Activated naive CD4-positive, alpha-beta T cell treated with anti-CD3 and anti-CD28 coated beads, Interleukin-2, amount 10 ng/mL, durations not matched to agents 7 days and 5 days (primary cell): ENCODE measurements at regions not wholly inside any gene's neighbourhood (a gene's known extent, or its start where the extent isn't known, plus 50 kb on each side); places are given as distances from the start of the nearest gene placed in this dataset.

Experiments
- CTCF ChIA-PET: fragments of 350-600 bp; sonication (Branson Sonifier 250); formaldehyde crosslinking; loops from one replicate; lab custom pipeline; 2021; ENCODE audit warnings: antibody characterized with exemption; lab: Charles Lee
- DNase-seq: peaks from one replicate; pipeline ENCODE4 v3.0.0-alpha.2; 2020
- H3K27ac Mint-ChIP-seq: one replicate; pipeline ENCODE4 v1.8.0; 2021; ENCODE audit warnings: mild to moderate bottlenecking, moderate library complexity, mixed read lengths
- H3K27me3 Mint-ChIP-seq: one replicate; pipeline ENCODE4 v1.8.0; 2021; ENCODE audit warnings: mild to moderate bottlenecking, mixed read lengths
- H3K36me3 Mint-ChIP-seq: one replicate; pipeline ENCODE4 v1.8.0; 2021; ENCODE audit warnings: mixed read lengths
- H3K4me1 Mint-ChIP-seq: one replicate; pipeline ENCODE4 v1.8.0; 2021; ENCODE audit warnings: mixed read lengths
- H3K4me3 Mint-ChIP-seq: one replicate; pipeline ENCODE4 v1.8.0; 2021; ENCODE audit warnings: mild to moderate bottlenecking, moderate library complexity, mixed read lengths
- H3K9me3 Mint-ChIP-seq: one replicate; pipeline ENCODE4 v1.8.0; 2021; ENCODE audit warnings: mixed read lengths

GRCh38 chr6:92538275-92538674 lies 881.1 kb downstream of the EPHA7 start:
- H3K27ac Mint-ChIP-seq, result no peak overlapping the region
- peaks cover 5% of the 10 kb centered on the region for H3K9me3 Mint-ChIP-seq
- no peak overlapping the region for H3K4me3 Mint-ChIP-seq
- H3K27me3 Mint-ChIP-seq, result no peaks in the 10 kb centered on the region
- no peak for DNase-seq
- CTCF ChIA-PET, result no interaction called here
- no peaks in the 10 kb centered on the region for H3K4me1 Mint-ChIP-seq
- no peaks in the 10 kb centered on the region for H3K36me3 Mint-ChIP-seq

GRCh38 chr6:92534109-92534508 lies 885.2 kb downstream of the EPHA7 start:
- CTCF ChIA-PET, result no interaction called here
- H3K9me3 Mint-ChIP-seq, result peaks cover 4% of the 10 kb centered on the region
- H3K4me3 Mint-ChIP-seq, result no peak overlapping the region

GRCh38 chr6:92522589-92522988 lies 896.8 kb downstream of the EPHA7 start:
- no peak for DNase-seq
- Mint-ChIP-seq H3K4me1 (no peaks in the 10 kb centered on the region), H3K27me3 (no peaks in the 10 kb centered on the region), H3K9me3 (peaks cover 11% of the 10 kb centered on the region), H3K36me3 (no peaks in the 10 kb centered on the region), H3K4me3 (no peak overlapping the region), H3K27ac (no peak overlapping the region)
- CTCF ChIA-PET, result interaction anchor here (0.5 kb wide), 1 partner anchor 125 kb away, joined by 3 read pairs; no protein-coding TSS in a partner anchor

More at GRCh38 chr6:92534109-92534508, 885.2 kb downstream of the EPHA7 start:
- Mint-ChIP-seq H3K36me3 (no peaks in the 10 kb centered on the region), H3K4me1 (no peaks in the 10 kb centered on the region), H3K27ac (no peak overlapping the region), H3K27me3 (no peaks in the 10 kb centered on the region)
- DNase-seq, result no peak

GRCh38 chr6:92521553-92521952 lies 897.8 kb downstream of the EPHA7 start:
- no peaks in the 10 kb centered on the region for H3K27me3 Mint-ChIP-seq
- H3K36me3 Mint-ChIP-seq, result no peaks in the 10 kb centered on the region
- H3K4me1 Mint-ChIP-seq, result no peaks in the 10 kb centered on the region
- no peak for DNase-seq
- no peak overlapping the region for H3K4me3 Mint-ChIP-seq
- CTCF ChIA-PET, result no interaction called here
- peaks cover 6% of the 10 kb centered on the region for H3K9me3 Mint-ChIP-seq
- no peak overlapping the region for H3K27ac Mint-ChIP-seq

GRCh38 chr6:92510137-92510536 lies 909.2 kb downstream of the EPHA7 start:
- DNase-seq, result no peak
- CTCF ChIA-PET, result no interaction called here
- no peak overlapping the region for H3K4me3 Mint-ChIP-seq
- peaks cover 20% of the 10 kb centered on the region for H3K9me3 Mint-ChIP-seq
- no peaks in the 10 kb centered on the region for H3K4me1 Mint-ChIP-seq
- no peak overlapping the region for H3K27ac Mint-ChIP-seq
- no peaks in the 10 kb centered on the region for H3K36me3 Mint-ChIP-seq
- H3K27me3 Mint-ChIP-seq, result no peaks in the 10 kb centered on the region

GRCh38 chr6:92507552-92507951 lies 911.8 kb downstream of the EPHA7 start:
- Mint-ChIP-seq H3K4me1 (no peaks in the 10 kb centered on the region), H3K27ac (no peak overlapping the region), H3K27me3 (no peaks in the 10 kb centered on the region), H3K36me3 (no peaks in the 10 kb centered on the region), H3K9me3 (peaks cover 18% of the 10 kb centered on the region), H3K4me3 (no peak overlapping the region)
- CTCF ChIA-PET, result no interaction called here
- DNase-seq, result no peak

GRCh38 chr6:92504509-92504908 lies 914.9 kb downstream of the EPHA7 start:
- H3K36me3 Mint-ChIP-seq, result no peaks in the 10 kb centered on the region
- H3K9me3 Mint-ChIP-seq, result peaks cover 3% of the 10 kb centered on the region
- H3K27me3 Mint-ChIP-seq, result no peaks in the 10 kb centered on the region
- DNase-seq, result no peak
- no peak overlapping the region for H3K4me3 Mint-ChIP-seq
- no peak overlapping the region for H3K27ac Mint-ChIP-seq
- CTCF ChIA-PET, result interaction anchor here (0.5 kb wide), 1 partner anchor 30 kb away, joined by 3 read pairs; no protein-coding TSS in a partner anchor
- H3K4me1 Mint-ChIP-seq, result no peaks in the 10 kb centered on the region

GRCh38 chr6:92497281-92497680 lies 922.1 kb downstream of the EPHA7 start:
- H3K4me3 Mint-ChIP-seq, result no peak overlapping the region
- no peaks in the 10 kb centered on the region for H3K36me3 Mint-ChIP-seq
- H3K9me3 Mint-ChIP-seq, result no peaks in the 10 kb centered on the region
- no peaks in the 10 kb centered on the region for H3K4me1 Mint-ChIP-seq
- no peak overlapping the region for H3K27ac Mint-ChIP-seq
- DNase-seq, result no peak
- H3K27me3 Mint-ChIP-seq, result no peaks in the 10 kb centered on the region
- CTCF ChIA-PET, result no interaction called here

GRCh38 chr6:92496527-92496926 lies 922.8 kb downstream of the EPHA7 start:
- Mint-ChIP-seq H3K9me3 (no peaks in the 10 kb centered on the region), H3K27me3 (no peaks in the 10 kb centered on the region), H3K4me1 (no peaks in the 10 kb centered on the region), H3K4me3 (no peak overlapping the region), H3K36me3 (no peaks in the 10 kb centered on the region), H3K27ac (no peak overlapping the region)
- no peak for DNase-seq
- CTCF ChIA-PET, result no interaction called here

GRCh38 chr6:92495242-92495641 lies 924.1 kb downstream of the EPHA7 start:
- Mint-ChIP-seq H3K9me3 (no peaks in the 10 kb centered on the region), H3K4me1 (no peaks in the 10 kb centered on the region), H3K27me3 (no peaks in the 10 kb centered on the region), H3K27ac (no peak overlapping the region), H3K36me3 (no peaks in the 10 kb centered on the region), H3K4me3 (no peak overlapping the region)
- no peak for DNase-seq
- CTCF ChIA-PET, result interaction anchor here (1.0 kb wide), 1 partner anchor 11 kb away, joined by 3 read pairs; no protein-coding TSS in a partner anchor

- CTCF ChIA-PET, result no interaction called here
- no peaks in the 10 kb centered on the region for H3K4me1 Mint-ChIP-seq
- DNase-seq, result no peak
- no peaks in the 10 kb centered on the region for H3K36me3 Mint-ChIP-seq
- H3K27ac Mint-ChIP-seq, result no peak overlapping the region
- peaks cover 7% of the 10 kb centered on the region for H3K9me3 Mint-ChIP-seq
- H3K4me3 Mint-ChIP-seq, result no peak overlapping the region
- no peaks in the 10 kb centered on the region for H3K27me3 Mint-ChIP-seq
Observed at GRCh38 chr6:92485487-92485886, 933.9 kb downstream of the EPHA7 start.

GRCh38 chr6:92479831-92480230 lies 939.5 kb downstream of the EPHA7 start:
- Mint-ChIP-seq H3K27me3 (no peaks in the 10 kb centered on the region), H3K27ac (no peak overlapping the region), H3K9me3 (peaks cover 2% of the 10 kb centered on the region), H3K4me1 (no peaks in the 10 kb centered on the region), H3K36me3 (no peaks in the 10 kb centered on the region), H3K4me3 (no peak overlapping the region)
- no peak for DNase-seq
- CTCF ChIA-PET, result no interaction called here

- CTCF ChIA-PET, result no interaction called here
- peaks cover 9% of the 10 kb centered on the region for H3K9me3 Mint-ChIP-seq
Observed at GRCh38 chr6:92473056-92473455, 946.3 kb downstream of the EPHA7 start.

GRCh38 chr6:92469186-92469828 lies 950.1 kb downstream of the EPHA7 start:
- H3K4me1 Mint-ChIP-seq, result no peaks in the 10 kb centered on the region
- DNase-seq, result no peak
- H3K36me3 Mint-ChIP-seq, result no peaks in the 10 kb centered on the region
- H3K9me3 Mint-ChIP-seq, result peaks cover 17% of the 10 kb centered on the region
- CTCF ChIA-PET, result no interaction called here
- no peak overlapping the region for H3K4me3 Mint-ChIP-seq
- H3K27ac Mint-ChIP-seq, result no peak overlapping the region
- no peaks in the 10 kb centered on the region for H3K27me3 Mint-ChIP-seq

More at GRCh38 chr6:92473056-92473455, 946.3 kb downstream of the EPHA7 start:
- Mint-ChIP-seq H3K27me3 (no peaks in the 10 kb centered on the region), H3K4me1 (no peaks in the 10 kb centered on the region), H3K36me3 (no peaks in the 10 kb centered on the region), H3K27ac (no peak overlapping the region), H3K4me3 (no peak overlapping the region)
- DNase-seq, result no peak

- Mint-ChIP-seq H3K27me3 (no peaks in the 10 kb centered on the region), H3K36me3 (no peaks in the 10 kb centered on the region), H3K9me3 (peaks cover 17% of the 10 kb centered on the region), H3K4me1 (no peaks in the 10 kb centered on the region), H3K4me3 (no peak overlapping the region), H3K27ac (no peak overlapping the region)
- CTCF ChIA-PET, result no interaction called here
- no peak for DNase-seq
Observed at GRCh38 chr6:92468066-92468465, 951.3 kb downstream of the EPHA7 start.
